ENCODE measurements at regions not wholly inside any gene's neighbourhood (a gene's known extent, or its start where the extent isn't known, plus 50 kb on each side); places are given as distances from the start of the nearest gene placed in this dataset.

DNA sequence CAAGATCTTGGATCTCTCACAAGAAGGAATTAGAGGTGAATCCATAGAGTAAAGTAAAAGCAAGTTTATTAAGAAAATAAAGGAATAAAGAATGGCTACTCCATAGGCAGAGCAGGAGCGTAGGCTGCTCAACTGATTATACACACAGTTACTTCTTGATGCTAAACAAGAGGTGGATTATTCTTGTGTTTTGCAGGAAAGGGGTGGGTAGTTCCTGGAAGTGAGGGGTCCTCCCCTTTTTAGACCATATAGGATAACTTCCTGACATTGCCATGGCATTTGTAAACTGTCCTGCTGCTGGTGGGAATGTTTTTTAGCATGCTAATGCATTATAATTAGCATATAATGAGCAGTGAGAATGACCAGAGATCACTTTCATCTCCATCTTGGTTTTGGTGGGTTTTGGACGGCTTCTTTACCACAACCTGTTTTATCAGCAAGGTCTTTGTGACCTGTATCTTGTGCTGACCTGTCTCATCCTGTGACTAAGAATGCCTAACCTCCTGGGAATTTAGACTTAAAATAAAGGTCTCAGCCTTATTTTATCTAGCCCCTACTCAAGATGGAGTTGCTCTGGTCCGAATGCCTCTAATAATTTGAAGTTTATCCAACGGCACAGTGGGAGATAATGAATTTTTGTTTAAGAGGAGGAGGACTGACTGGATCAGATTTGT, 165.7 kb upstream of the DMRT1 start:
- peaks cover 48% of the 10 kb centered on the region for H3K4me1 Mint-ChIP-seq
- no peaks in the 10 kb centered on the region for H3K27me3 Mint-ChIP-seq (ENCODE audit: insufficient read depth)
- TF ChIP-seq, protein P1, sequence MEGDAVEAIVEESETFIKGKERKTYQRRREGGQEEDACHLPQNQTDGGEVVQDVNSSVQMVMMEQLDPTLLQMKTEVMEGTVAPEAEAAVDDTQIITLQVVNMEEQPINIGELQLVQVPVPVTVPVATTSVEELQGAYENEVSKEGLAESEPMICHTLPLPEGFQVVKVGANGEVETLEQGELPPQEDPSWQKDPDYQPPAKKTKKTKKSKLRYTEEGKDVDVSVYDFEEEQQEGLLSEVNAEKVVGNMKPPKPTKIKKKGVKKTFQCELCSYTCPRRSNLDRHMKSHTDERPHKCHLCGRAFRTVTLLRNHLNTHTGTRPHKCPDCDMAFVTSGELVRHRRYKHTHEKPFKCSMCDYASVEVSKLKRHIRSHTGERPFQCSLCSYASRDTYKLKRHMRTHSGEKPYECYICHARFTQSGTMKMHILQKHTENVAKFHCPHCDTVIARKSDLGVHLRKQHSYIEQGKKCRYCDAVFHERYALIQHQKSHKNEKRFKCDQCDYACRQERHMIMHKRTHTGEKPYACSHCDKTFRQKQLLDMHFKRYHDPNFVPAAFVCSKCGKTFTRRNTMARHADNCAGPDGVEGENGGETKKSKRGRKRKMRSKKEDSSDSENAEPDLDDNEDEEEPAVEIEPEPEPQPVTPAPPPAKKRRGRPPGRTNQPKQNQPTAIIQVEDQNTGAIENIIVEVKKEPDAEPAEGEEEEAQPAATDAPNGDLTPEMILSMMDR (conservative IDR thresholded peaks at IDR 0.05): no peak
- H3K9me3 Mint-ChIP-seq: no peaks in the 10 kb centered on the region
- no peaks in the 10 kb centered on the region for H3K36me3 ChIP-seq (ENCODE audit: control insufficient read depth, insufficient read depth, low read length)
- H3K4me3 ChIP-seq (ENCODE audit: low read length): no peak overlapping the region
- H3K9me3 ChIP-seq (ENCODE audit: control insufficient read depth, low read length): no peaks in the 10 kb centered on the region
- DNase-seq: no peak
- H3K36me3 Mint-ChIP-seq (ENCODE audit: low read depth): peaks cover 4% of the 10 kb centered on the region
- no peak overlapping the region for H3K4me3 Mint-ChIP-seq
- H3K27me3 ChIP-seq (ENCODE audit: control insufficient read depth, insufficient read depth, low read length, poor library complexity, severe bottlenecking): no peaks in the 10 kb centered on the region
- H3K4me1 ChIP-seq (ENCODE audit: control insufficient read depth, insufficient read depth, low read length): peaks cover 3% of the 10 kb centered on the region
- H3K9ac ChIP-seq (ENCODE audit: extremely low read depth, low read length, poor library complexity, severe bottlenecking): no peak overlapping the region
- peak overlapping the region; percentile 65 for H3K27ac Mint-ChIP-seq
- 77 to 82% methylated on average over 3 to 4 of the region's 4 CpGs for WGBS, 2 experiments (ENCODE audit: insufficient coverage in 1 of 2, insufficient read length in 1 of 2)
- no peak overlapping the region for H3K27ac ChIP-seq (ENCODE audit: low read depth, low read length)

DNA sequence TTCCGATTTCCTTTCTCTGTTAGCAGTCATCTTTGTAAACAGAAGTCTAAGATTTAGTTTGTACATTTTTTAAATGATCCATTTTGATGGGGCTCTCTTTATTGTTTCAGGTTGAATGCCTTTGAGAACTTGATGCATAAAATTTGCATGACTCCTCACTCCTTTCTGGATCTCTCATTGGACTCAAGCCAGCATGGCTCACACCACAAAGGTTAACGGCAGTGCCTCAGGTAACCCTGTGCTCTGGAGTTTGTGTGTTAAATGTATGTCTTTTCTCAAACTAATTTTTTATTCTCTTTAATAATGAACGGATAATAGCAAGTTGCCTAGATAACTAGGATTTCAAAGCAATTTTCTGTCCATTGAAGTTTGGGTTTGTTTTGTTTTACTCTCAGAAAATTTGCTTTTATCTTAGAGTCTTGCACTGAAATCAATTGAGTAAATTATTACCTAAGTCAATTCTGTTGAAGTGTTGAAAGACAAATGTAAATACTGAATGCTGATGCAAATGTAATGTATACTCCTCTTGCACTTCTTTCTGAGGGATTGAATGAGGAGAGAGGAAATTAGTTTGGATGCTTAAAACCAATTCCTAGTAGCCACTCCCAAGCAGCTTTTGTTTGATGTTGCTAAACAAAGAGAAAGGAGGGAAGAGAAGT, 164.6 kb upstream of the DMRT1 start:
- Histone ChIP-seq H3K4me3 (ENCODE audit: low read length) (no peak overlapping the region), H3K9me3 (ENCODE audit: control insufficient read depth, low read length) (no peaks in the 10 kb centered on the region), H3K4me1 (ENCODE audit: control insufficient read depth, insufficient read depth, low read length) (peaks cover 3% of the 10 kb centered on the region), H3K36me3 (ENCODE audit: control insufficient read depth, insufficient read depth, low read length) (no peaks in the 10 kb centered on the region), H3K27me3 (ENCODE audit: control insufficient read depth, insufficient read depth, low read length, poor library complexity, severe bottlenecking) (no peaks in the 10 kb centered on the region), H3K9ac (ENCODE audit: extremely low read depth, low read length, poor library complexity, severe bottlenecking) (no peak overlapping the region), H3K27ac (ENCODE audit: low read depth, low read length) (no peak overlapping the region)
- no peak overlapping the region for H3K27ac Mint-ChIP-seq
- DNase-seq: no peak
- H3K9me3 Mint-ChIP-seq: no peaks in the 10 kb centered on the region
- H3K27me3 Mint-ChIP-seq (ENCODE audit: insufficient read depth): no peaks in the 10 kb centered on the region
- TF ChIP-seq, protein P1 (conservative IDR thresholded peaks at IDR 0.05): no peak
- no peak overlapping the region for H3K4me3 Mint-ChIP-seq
- WGBS, 2 experiments (ENCODE audit: insufficient coverage in 1 of 2, insufficient read length in 1 of 2): 75% methylated on average over 2 of the region's 3 CpGs; no CpG with 5 or more reads in 1 of the 2 experiments
- peaks cover 54% of the 10 kb centered on the region for H3K4me1 Mint-ChIP-seq
- peaks cover 4% of the 10 kb centered on the region for H3K36me3 Mint-ChIP-seq (ENCODE audit: low read depth)

DNA sequence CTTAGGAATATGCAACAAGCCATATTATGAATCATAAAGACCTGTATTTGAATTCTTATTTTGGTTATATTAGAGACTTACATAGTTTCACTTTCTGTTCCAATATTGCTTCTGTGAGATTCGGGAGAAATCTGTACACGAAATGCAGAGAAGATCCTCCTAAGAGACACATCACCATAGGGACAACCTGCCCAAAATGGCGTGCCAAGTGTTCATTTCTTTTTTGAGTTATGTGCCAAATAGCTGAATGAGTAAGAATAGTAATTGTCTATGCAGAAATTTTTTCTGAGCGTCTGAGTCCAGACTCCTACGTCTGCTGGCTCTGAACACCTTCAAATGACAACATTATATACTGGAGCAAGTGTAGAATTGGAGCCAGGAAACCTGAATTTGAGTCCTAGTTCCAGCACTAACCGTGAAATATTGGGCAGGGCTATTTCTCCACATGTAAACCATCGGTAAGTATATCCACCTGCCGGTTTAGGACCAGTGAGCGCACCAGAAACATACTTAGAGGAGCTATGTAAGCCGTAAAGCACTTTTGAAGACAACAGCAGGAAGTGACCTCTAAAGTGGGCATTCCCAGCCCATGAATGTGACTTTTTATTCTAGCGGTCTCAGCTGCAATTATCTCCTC, 163.9 kb upstream of the DMRT1 start:
- 91 to 93% methylated on average over 7 to 11 of the region's 11 CpGs for WGBS, 2 experiments (ENCODE audit: insufficient coverage in 1 of 2, insufficient read length in 1 of 2)
- TF ChIP-seq, protein P1 (conservative IDR thresholded peaks at IDR 0.05): no peak
- no peaks in the 10 kb centered on the region for H3K27me3 ChIP-seq (ENCODE audit: control insufficient read depth, insufficient read depth, low read length, poor library complexity, severe bottlenecking)
- Mint-ChIP-seq H3K4me3 (no peak overlapping the region), H3K27ac (peak overlapping the region; percentile 39), H3K4me1 (peaks cover 52% of the 10 kb centered on the region), H3K36me3 (ENCODE audit: low read depth) (peaks cover 6% of the 10 kb centered on the region), H3K27me3 (ENCODE audit: insufficient read depth) (no peaks in the 10 kb centered on the region), H3K9me3 (no peaks in the 10 kb centered on the region)
- H3K27ac ChIP-seq (ENCODE audit: low read depth, low read length): no peak overlapping the region
- H3K4me3 ChIP-seq (ENCODE audit: low read length): no peak overlapping the region
- H3K9me3 ChIP-seq (ENCODE audit: control insufficient read depth, low read length): no peaks in the 10 kb centered on the region
- no peaks in the 10 kb centered on the region for H3K36me3 ChIP-seq (ENCODE audit: control insufficient read depth, insufficient read depth, low read length)
- H3K4me1 ChIP-seq (ENCODE audit: control insufficient read depth, insufficient read depth, low read length): peaks cover 3% of the 10 kb centered on the region
- no peak for DNase-seq
- H3K9ac ChIP-seq (ENCODE audit: extremely low read depth, low read length, poor library complexity, severe bottlenecking): no peak overlapping the region
